Esophagus squamous epithelium (tissue), 5 donors: ENCODE measurements at regions not wholly inside any gene's neighbourhood (a gene's known extent, or its start where the extent isn't known, plus 50 kb on each side); places are given as distances from the start of the nearest gene placed in this dataset.

Experiments used
- DNase-seq: peaks from one replicate; lab custom pipeline; 2025; lab: John Stamatoyannopoulos, UW
- H3K27ac ChIP-seq, 4 donors: fragments of 200-600 bp; sonication (generic); one replicate each; pipeline ENCODE4 v1.5.1; 2016 to 2019; ENCODE audit warnings: mild to moderate bottlenecking in 1 of 4
- H3K27me3 ChIP-seq, 4 donors: fragments of 200-600 bp; sonication (generic); 1 replicate in 3 of 4; 2 replicates in 1 of 4; pipeline versions ENCODE4 v1.5.1 to v1.6.0; 2017 to 2021; ENCODE audit warnings: antibody characterized with exemption in 1 of 4
- H3K36me3 ChIP-seq, 3 donors: fragments of 200-600 bp; sonication (generic); one replicate each; pipeline ENCODE4 v1.5.1; 2016 to 2019
- H3K4me1 ChIP-seq, 3 donors: fragments of 200-600 bp; sonication (generic); one replicate each; pipeline ENCODE4 v1.5.1; 2017 to 2019
- H3K4me3 ChIP-seq, 4 donors: fragments of 200-600 bp; sonication (generic); 1 replicate in 3 of 4; 2 replicates in 1 of 4; pipeline ENCODE4 v1.5.1; 2016 to 2019; ENCODE audit warnings: mild to moderate bottlenecking in 2 of 4, moderate library complexity in 1 of 4
- H3K9me3 ChIP-seq, 3 donors: fragments of 200-600 bp; sonication (generic); one replicate each; pipeline ENCODE4 v1.5.1; 2016 to 2019
- POLR2A ChIP-seq, 4 donors: fragments of 450-650 bp; IDR thresholded peaks; one replicate each; pipeline ENCODE4 v1.6.1; 2017; ENCODE audit warnings: antibody characterized with exemption in 4 of 4, mild to moderate bottlenecking in 4 of 4, moderate library complexity in 3 of 4
- WGBS, 2 donors: methylation state at CpG; one replicate each; pipeline ENCODE4 v1.1.5; 2018; 5-methylcytosine and 5-hydroxymethylcytosine counted together
- intact Hi-C: fragments of 100-400 bp; cut with DNase I; formaldehyde crosslinking; loops from one replicate; pipeline ENCODE4 v1.15.0; 2022
- TF ChIP-seq, protein P1 (sequence below), 6 experiments: fragments of 450-650 bp in 4 of 6; fragments of 200-600 bp in 2 of 6; sonication (generic) in 2 of 6; IDR thresholded peaks; one replicate each; pipeline ENCODE4 v1.5.1; 2016 to 2019; ENCODE audit warnings: antibody characterized with exemption in 6 of 6, mild to moderate bottlenecking in 4 of 6, moderate library complexity in 4 of 6
- donor health status: DM: yes; HTN: yes; CAD: no.

DNA sequence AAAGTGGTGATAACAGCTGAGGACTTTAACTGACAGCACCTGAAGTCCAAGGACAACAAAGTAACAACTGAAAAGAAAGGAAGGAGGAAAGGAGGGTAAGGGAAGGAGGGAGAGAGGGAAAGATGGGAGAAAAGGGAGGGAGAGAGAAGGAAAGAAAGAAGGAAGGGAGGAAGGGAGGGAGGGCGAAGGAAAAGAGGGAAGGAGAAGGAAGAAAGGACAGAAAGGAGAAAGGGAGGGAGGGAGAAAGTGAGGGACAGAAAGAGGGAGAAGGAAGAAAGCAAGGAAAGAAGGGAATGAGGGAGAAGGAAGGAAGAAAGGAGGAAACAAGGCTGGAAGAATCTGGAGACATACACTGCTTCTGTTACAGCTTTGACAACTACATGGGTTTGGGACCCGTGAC, 494.4 kb downstream of the FUT8 start:
- no peaks in the 10 kb centered on the region for H3K27me3 ChIP-seq
- no peak for TF ChIP-seq POLR2A (IDR thresholded peaks at IDR 0.05)
- TF ChIP-seq, protein P1, sequence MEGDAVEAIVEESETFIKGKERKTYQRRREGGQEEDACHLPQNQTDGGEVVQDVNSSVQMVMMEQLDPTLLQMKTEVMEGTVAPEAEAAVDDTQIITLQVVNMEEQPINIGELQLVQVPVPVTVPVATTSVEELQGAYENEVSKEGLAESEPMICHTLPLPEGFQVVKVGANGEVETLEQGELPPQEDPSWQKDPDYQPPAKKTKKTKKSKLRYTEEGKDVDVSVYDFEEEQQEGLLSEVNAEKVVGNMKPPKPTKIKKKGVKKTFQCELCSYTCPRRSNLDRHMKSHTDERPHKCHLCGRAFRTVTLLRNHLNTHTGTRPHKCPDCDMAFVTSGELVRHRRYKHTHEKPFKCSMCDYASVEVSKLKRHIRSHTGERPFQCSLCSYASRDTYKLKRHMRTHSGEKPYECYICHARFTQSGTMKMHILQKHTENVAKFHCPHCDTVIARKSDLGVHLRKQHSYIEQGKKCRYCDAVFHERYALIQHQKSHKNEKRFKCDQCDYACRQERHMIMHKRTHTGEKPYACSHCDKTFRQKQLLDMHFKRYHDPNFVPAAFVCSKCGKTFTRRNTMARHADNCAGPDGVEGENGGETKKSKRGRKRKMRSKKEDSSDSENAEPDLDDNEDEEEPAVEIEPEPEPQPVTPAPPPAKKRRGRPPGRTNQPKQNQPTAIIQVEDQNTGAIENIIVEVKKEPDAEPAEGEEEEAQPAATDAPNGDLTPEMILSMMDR (IDR thresholded peaks at IDR 0.05): no peak

DNA sequence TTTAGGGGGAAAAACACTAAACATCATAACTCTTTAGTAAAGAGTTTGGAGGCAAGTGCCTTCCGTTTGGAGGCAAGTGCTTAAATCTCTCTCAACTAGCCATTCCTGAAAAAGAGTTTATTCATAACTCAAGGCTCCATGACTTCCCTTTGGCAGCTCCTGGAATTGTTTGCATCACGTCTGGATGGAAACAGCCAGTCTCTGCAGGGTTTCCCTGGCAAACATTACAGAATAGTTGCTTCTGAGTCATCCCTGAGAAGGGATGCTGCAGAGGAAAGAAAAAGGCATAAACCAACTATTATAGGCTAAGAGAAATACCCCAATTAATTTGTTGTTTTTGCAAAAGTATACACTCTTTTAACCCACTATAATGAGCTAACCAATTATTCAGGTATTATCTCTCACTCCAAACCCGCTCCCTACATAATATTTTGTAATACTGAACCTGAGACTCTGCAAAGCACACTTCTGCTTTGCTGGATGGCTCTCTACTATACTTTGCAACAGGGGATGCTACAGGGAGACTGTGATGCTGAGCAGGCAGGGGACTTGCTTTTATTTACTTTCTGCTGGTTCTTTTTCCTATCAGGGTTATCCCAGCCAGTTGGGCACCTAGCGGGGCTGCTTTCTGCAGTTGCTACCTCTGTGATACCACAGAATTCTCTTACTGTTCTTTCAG, 497.7 kb downstream of the FUT8 start:
- 50 to 57% methylated on average over 4 of the region's 4 CpGs for WGBS, 2 donors
- H3K27ac ChIP-seq: no peak overlapping the region
- H3K4me1 ChIP-seq: no peaks in the 10 kb centered on the region
- no peaks in the 10 kb centered on the region for H3K9me3 ChIP-seq
- peaks cover 0 to 6% (median 0%) of the 10 kb centered on the region in 4 donors for H3K27me3 ChIP-seq
- no peak for DNase-seq
- TF ChIP-seq, protein P1 (IDR thresholded peaks at IDR 0.05): no peak
- no peak for TF ChIP-seq POLR2A (IDR thresholded peaks at IDR 0.05)
- no peak overlapping the region for H3K4me3 ChIP-seq
- no peaks in the 10 kb centered on the region for H3K36me3 ChIP-seq
- intact Hi-C loops: no loop called here

More for the DNA sequence above, 494.4 kb downstream of the FUT8 start:
- Histone ChIP-seq H3K36me3 (no peaks in the 10 kb centered on the region), H3K4me1 (no peaks in the 10 kb centered on the region), H3K27ac (no peak overlapping the region), H3K9me3 (peaks cover 0 to under 1% (median 0%) of the 10 kb centered on the region in 3 donors), H3K4me3 (no peak overlapping the region)
- intact Hi-C loops: no loop called here
- 88 to 91% methylated on average over 2 of the region's 2 CpGs for WGBS, 2 donors
- no peak for DNase-seq

DNA sequence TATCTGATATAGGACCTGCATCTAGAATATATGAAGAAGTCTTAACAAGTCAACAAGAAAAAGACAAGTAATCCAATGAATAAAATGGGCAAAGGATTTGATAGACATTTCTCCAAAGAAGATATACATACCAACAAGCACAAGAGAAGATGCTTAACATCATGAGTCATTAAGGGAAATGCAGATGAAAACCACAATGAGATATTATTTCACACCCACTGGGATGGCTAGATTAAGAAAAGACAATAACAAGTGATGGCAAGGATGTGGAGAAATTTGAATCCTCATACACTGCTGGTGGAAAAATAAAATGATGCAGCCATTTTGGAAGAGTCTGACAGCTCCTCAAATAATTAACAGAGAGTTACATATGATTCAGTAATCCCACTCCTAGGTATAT, 502.6 kb downstream of the FUT8 start:
- Histone ChIP-seq H3K9me3 (no peaks in the 10 kb centered on the region), H3K4me3 (no peak overlapping the region), H3K27ac (no peak overlapping the region), H3K27me3 (peaks cover 0 to 6% (median 0%) of the 10 kb centered on the region in 4 donors), H3K36me3 (no peaks in the 10 kb centered on the region), H3K4me1 (no peaks in the 10 kb centered on the region)
- TF ChIP-seq, protein P1 (IDR thresholded peaks at IDR 0.05): no peak
- TF ChIP-seq POLR2A (IDR thresholded peaks at IDR 0.05): no peak
- intact Hi-C loops: no loop called here
- no peak for DNase-seq

DNA sequence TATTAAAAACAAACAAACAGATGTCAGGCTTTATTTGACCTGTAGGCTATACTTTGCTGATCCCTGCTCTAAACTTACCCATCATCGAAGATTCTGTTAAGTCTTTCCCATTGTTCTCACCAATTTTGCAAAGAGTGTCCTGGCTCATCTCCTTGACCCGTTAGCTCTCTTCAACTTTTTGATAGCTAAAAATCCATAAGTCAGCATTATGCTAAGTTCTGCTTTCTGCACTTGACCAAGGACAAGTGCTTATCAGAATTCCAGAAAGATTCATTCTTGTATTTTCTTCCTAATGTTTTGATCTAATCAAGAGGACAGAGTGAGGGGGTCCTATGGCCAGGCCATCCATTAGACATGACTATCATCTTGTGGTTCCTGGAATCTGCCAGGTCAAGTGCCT, 503.5 kb downstream of the FUT8 start:
- intact Hi-C loops: no loop called here

DNA sequence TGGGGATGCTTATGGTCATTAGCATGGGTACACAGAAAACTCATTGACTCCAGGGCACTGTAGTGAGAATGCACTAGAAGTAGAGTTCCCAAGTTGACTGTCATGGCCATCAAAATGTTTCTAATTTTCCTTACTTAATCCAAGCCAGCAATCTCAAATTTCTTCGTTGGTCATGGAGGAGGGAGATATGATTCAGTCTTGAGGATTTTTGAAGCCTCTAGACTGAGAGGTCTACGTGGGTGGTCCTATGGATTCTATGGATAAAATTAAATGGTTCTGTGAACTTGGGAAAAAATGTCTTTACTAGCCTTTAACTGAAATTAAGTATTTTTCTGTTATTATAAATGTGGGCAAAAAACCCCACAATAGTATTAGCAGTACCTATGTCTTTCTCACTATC, 508.5 kb downstream of the FUT8 start:
- WGBS, 2 donors: 62 to 80% methylated on average over 2 of the region's 2 CpGs
- intact Hi-C loops: no loop called here
- no peak overlapping the region for H3K4me3 ChIP-seq

More for the DNA sequence above, 503.5 kb downstream of the FUT8 start:
- no peak overlapping the region for H3K4me3 ChIP-seq
- no peak overlapping the region for H3K27ac ChIP-seq
- H3K9me3 ChIP-seq: no peaks in the 10 kb centered on the region
- peaks cover 0 to 6% (median 0%) of the 10 kb centered on the region in 4 donors for H3K27me3 ChIP-seq
- TF ChIP-seq, protein P1 (IDR thresholded peaks at IDR 0.05): no peak
- TF ChIP-seq POLR2A (IDR thresholded peaks at IDR 0.05): no peak
- no peaks in the 10 kb centered on the region for H3K36me3 ChIP-seq
- H3K4me1 ChIP-seq: no peaks in the 10 kb centered on the region
- WGBS, 2 donors: 85 to 88% methylated on average over 2 of the region's 2 CpGs
- DNase-seq: no peak

More for the DNA sequence above, 508.5 kb downstream of the FUT8 start:
- no peaks in the 10 kb centered on the region for H3K9me3 ChIP-seq
- DNase-seq: no peak
- no peaks in the 10 kb centered on the region for H3K27me3 ChIP-seq
- no peak overlapping the region for H3K27ac ChIP-seq
- TF ChIP-seq, protein P1 (IDR thresholded peaks at IDR 0.05): no peak
- TF ChIP-seq POLR2A (IDR thresholded peaks at IDR 0.05): no peak
- no peaks in the 10 kb centered on the region for H3K36me3 ChIP-seq
- H3K4me1 ChIP-seq: no peaks in the 10 kb centered on the region
